ENCODE measurements at regions not wholly inside any gene's neighbourhood (a gene's known extent, or its start where the extent isn't known, plus 50 kb on each side); places are given as distances from the start of the nearest gene placed in this dataset.

DNA sequence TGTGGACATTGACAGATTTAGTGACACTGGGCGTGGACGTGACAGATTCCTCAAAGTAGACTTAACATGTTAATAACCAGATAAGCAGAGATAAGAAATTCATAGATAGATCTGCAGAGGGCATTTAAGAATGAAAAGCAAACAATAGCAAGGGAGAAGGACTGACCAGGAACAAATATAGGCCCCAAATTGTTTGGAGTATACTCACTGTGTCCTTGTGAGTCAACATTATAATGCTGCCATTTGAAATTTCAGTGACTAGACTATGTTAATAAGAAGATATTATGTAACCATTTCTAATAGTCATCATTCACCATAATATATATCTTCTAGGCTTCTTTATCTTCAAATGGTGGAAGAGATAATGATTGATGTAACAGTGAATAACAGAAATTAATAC, 78.1 kb upstream of the SLC38A11 start:
- DNase-seq = no peak

DNA sequence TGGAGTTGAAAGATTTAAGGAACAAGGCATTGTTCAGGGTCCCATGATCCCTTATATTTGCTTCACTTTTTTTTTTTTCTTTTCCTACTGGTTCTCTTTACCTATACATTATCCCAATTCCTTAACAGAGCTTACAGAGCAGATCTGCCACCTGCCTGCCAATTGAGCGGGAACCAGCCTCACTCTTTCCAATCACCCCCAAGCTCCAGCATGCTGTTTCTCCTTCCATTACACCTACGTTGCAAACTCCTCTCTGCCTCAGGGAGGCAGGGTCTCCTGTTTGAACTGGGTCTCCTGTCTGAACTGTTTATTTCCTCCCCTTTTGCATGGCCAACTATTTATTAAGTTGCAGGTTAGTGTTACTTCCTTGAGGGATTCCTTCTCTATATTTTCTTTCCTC, 77.2 kb upstream of the SLC38A11 start:
- DNase-seq = no peak

DNA sequence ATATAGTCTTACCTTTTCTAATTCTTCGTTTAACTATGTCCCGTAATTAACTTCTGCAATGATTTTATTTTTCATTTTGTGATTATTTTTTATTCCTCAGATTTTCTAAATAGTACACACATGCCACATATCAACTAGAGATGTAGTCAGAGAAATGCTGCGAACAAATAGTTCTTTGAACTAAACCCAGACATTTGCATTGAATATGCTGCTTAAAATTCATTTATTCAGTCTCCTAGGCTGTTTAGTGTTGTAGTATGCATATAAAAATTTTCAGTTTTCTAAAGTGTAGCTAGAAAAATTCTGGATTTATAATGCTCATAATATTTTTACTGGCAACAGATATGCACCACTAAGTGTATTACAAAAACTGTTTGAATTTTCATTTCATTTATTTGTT, 68.9 kb upstream of the SLC38A11 start:
- no peak for DNase-seq

DNA sequence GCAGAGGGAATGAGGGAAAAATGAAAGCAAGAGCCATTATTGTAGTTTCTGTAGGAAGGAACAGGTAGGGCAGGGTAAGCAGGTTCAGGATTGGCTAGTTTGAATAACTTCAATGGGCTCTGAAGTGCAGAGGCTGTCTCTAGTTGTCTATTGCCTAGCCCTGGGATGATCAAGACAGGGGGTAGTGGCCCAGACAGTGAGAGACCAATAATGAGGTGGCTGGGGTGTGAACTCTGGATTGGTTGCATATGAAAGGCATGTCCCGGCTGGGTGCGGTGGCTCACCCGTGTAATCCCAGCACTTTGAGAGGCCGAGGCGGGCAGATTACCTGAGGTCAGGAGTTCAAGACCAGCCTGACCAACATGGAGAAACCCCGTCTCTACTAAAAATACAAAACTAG, 67.5 kb upstream of the SLC38A11 start:
- no peak for DNase-seq

DNA sequence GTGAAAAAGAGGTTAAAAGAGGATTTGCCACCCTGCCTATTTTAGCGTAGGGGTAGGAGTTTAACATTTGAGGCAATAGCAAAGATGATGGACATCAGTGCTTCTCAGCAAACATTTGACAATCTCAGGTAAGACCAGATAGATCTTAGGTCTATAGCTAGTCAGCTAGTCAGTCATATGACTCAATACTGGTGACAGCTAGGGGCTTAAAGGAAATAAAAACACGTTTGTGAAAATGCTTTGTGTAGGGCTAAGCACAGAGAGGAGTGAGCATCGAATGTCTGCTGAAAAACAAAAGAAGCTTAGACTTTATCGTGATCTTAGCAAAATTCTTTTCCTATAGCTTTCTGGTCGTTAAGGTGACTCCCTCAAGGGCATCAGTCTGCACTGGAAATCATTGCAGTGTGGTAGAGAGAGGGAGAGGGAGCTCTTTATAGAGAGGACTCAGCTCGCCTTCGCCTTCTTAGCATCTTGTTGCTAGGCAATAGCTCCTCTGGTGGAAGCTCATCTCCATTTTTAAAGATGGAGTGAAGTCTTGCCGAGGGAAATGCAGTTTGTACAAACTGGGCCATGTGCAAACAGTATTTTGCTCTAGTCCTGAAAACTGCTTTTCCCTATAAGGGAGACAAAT, 62.8 kb upstream of the SLC38A11 start:
- no peak for DNase-seq

DNA sequence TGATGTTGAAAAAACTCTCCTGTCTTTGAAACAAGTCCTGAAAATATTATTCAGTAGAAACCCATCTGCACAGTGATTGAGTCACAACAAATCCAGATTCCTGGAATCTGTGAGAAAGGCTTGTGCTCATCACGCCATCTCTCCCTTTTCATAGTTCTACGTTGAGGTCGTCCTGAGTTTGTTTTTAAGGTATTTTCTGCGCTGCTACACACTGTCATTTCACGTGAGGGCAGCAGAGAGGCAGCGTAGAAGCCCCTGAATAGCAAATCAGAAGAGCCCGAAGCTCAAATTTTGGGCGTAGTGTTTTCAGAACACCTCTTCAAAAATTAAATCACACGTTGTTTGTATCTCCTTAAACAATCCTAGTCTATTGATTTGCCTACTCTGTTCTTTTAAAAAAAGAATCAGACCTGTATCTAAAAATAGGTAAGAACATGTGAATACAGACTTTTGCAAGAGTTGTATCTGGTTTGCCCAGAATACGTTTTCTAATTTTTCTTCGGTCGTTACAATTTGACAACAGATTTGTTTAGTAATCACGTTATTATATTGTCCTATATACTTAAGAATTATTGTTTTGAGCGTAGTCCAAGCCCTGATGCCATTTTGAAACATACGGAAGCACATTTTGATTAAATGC, 61.6 kb upstream of the SLC38A11 start:
- peak; percentile 19 for DNase-seq

DNA sequence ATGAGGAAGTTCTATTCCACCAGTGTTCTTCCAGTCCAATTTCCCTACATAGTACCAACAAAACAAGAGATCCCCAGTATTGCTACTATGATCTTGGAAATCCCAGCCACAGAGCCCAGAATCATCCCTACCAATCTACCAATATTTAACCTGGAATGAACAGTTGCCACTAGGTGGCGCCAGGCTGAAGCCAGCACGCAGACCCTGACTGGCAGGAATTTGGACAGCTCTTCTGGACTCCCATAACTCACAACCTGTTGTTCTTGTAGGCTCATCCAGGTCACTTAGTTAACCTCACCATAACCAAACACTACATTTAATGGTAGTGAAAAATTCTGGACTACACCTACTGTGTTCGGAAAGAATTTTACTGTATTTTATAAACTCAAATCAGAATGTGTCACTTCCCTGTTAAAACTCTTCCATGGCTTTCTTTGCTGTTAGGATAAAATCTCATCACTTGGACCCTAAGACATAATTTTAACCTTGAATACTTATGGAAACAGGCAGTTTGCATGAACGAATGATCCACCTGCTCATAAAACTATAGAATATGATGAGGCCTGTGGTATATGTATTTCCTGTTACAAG, 59.8 kb upstream of the SLC38A11 start:
- peak; percentile 71 for DNase-seq

DNA sequence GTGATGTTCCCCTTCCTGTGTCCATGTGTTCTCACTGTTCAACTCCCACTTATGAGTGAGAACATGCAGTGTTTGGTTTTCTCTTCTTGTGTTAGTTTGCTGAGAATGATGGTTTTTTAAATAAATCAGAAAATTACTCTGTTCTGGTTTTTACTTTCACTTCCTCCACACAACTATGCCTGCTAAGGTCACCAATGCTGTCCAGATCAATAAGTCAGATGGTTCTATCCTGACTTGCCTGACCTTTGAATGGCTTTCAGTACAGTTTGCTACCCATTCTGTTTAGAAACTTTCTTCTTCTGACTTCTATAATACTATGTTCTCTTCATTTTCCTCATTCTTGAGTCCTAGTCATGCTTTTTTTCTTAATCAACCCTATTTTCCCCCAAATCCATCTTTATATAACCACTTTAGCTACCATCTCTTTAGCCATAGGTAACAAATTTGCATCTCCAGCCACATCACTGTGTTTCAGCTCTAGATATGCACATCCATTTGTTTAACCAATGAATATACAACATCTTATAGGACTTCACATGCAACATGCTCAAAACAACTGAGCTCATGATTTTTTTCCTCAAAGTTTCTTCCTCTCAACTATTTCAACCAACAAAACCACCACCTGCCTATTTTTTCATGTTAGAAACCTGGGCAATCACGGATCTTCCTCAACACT, 58.8 kb upstream of the SLC38A11 start:
- no peak for DNase-seq

DNA sequence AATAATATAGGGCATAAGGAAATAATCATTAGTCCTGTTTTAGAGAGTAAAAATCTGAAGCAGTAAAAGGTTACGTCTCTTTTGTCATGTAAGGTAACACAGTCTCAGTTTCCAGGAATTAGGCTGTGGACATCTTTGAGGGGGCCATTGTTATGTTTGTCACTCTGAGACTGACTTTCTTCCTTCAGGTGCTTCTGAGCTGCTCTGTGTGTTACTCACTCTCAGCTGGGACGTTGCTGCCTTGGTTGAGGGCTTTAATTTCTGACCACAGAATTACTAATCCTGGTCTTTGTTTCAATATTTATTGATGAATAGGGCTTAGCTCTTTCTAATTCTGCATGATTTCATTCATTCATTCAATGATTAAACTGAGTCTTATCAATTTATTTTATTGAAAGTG, 55.9 kb upstream of the SLC38A11 start:
- no peak for DNase-seq

DNA sequence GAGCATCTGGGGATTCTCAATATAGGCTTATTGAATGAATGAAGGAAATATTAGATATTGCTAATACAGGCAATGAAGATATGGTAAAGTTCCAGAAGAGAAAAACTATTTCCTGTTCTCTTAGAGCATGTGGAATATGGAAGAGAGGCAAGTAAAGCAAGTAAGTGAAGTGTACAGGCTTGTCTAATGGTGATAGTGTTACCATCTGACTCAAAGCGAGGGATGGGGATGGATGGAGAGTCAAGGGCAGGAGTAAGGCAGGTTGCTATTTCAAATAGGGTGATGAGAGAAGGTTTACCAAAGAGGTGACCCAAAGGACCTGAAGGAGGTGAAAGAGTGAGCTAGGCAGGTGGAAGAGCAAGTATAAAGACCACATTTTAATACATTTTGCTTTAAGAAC, 55.2 kb upstream of the SLC38A11 start:
- DNase-seq = no peak

DNA sequence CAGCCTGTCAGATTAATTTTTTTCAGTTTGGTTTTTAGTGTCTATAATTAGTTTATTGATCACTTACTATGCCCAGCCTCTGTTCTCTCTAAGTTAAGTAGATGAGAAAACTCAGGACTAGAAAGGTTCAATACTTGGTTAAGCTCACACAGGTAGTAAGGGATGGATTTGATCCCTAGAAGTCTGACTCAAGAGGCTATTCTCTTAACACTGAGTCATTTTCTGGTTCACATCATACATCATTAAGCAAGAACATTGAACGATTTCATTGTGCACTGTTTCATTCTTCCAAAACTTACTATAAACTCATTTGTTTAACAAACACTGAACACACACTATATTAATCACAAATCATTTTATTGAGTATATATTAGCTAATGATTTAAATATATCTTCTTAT, 54.1 kb upstream of the SLC38A11 start:
- DNase-seq = no peak

DNA sequence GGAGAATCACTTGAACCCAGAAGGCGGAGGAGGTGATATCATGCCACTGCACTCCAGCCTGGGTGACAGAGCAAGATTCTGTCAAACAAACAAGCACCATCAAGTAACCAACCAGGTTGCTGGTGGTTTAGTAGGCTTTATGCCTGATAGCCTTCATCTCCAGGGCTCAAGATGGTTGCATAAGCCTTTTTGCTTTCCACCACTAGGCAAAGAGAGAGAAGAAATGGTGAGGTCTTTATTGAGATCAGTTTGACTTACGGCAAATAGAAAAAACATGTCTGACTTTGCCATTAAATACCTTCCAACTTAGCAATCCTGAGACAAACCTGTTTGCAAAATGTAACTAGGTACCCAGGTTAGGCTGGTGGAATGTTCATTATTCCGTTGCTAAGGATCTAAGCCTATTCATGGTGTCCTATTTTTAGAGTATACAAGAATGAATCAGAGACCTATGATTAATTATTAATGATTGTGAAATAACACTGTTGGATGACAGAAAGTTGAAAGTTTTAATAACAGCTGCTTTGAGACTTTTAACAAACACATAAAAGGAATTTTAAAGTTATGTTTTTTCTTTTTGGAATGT, 53.5 kb upstream of the SLC38A11 start:
- DNase-seq = no peak

DNA sequence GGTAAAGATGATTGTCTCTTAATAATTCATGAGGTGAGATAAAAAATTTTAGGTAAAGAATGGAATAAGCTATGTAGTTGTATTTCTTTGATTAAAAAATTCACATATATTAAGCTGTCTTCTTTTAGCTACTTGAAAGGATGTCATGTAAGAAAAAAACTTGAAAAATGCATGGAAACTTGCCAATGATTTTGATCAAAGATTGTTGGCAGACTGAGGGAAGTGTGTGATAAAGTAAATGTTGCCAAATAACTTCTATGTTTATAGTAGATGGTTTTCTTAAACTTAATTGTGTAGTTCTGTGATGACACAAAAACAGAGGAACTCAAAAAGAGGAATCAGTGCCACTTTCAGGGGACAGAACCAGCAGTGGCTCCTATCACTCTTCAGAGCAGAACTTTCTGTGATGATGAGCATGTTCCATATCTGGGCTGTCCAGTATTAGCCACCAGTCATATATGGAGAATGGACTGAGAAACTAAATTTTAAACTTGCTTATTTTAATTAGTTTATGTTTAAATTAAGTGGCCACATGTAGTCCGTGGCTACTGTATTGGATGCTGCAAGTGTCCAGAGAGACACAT, 51.9 kb upstream of the SLC38A11 start:
- no peak for DNase-seq
